ENCODE measurements at regions not wholly inside any gene's neighbourhood (a gene's known extent, or its start where the extent isn't known, plus 50 kb on each side); places are given as distances from the start of the nearest gene placed in this dataset.
"Not testable (repeated sequence)": the region's sequence is repeated elsewhere in the genome, so short reads cannot be mapped to it uniquely, and the experiment has no call there.

DNA sequence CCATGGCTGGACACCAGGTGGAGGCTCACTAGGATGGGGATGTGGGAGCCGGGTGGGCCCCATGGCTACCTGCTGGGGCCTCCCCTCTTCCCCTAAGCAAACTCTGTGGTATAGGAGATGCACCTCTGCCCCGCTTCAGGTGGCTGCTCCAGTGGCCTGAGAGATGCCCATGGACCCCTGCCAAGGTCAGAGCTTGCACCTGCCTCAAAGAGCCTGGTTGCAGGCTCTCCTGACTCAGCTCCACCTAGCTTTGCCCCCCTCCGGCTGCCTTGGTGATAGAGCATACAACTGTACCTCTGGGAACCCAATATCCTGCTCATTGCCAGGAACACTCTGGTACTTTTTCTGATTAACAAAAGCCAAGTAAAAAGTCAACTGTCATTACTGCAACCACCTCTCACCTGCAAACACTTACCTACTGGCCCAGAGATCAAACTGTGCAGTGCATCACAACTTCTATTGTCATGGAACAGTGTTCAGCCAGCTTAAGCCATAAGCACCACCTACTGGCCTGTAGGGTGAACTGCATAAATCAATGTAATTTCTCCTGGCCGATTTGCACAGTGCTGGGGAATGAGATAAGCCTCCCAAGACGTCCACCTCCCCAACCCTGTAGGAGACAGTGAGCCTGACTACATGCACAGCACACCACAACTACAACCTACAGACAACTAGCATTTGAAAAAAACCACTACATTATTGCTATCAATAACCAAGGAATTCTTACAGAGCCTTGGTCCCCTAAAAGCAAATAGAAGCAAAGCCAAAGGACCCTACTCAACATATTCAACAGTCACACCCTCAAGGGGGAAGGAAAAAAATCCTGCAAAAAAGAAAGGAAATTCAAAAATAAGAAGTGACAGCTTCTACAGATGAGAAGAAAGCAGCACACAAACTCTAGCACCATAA, 352.4 kb upstream of the ARHGEF26 start:
- peak; percentile 76 for TF ChIP-seq CTCF (IDR thresholded peaks at IDR 0.05; ENCODE audit: unreplicated experiment)
- Mint-ChIP-seq H3K36me3 (peaks cover 7% of the 10 kb centered on the region), H3K9me3 (peaks cover 29% of the 10 kb centered on the region), H3K4me1 (no peaks in the 10 kb centered on the region), H3K4me3 (no peak overlapping the region), H3K27ac (no peak overlapping the region), H3K27me3 (ENCODE audit: low read depth) (no peaks in the 10 kb centered on the region)
- DNase-seq (ENCODE audit: low spot score in 2 of 2, unreplicated experiment in 2 of 2), result no peak

DNA sequence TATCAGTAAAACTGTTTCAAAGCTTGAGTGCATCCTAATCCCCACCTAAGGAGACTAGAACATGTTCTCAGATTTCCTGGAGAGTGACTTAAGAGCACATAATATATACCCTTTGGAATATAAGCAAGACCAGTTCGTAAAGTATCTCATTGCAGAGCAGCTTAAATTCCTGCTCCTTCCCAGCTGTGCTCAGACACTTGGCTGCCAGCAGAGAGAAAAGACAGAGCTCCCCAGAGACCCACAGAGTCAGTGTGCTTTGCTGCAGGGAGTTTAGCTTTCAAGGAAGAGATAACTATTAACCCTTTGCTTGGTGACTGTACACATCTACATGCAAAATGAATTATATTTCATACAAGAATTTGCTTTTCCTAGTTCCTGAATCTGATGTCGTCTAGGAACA, 338.1 kb upstream of the ARHGEF26 start:
- TF ChIP-seq CTCF (IDR thresholded peaks at IDR 0.05; ENCODE audit: unreplicated experiment), result no peak
- peaks cover 13% of the 10 kb centered on the region for H3K4me1 Mint-ChIP-seq
- no peak for DNase-seq (ENCODE audit: low spot score in 2 of 2, unreplicated experiment in 2 of 2)
- H3K27ac Mint-ChIP-seq, result no peak overlapping the region
- H3K36me3 Mint-ChIP-seq, result no peaks in the 10 kb centered on the region
- no peak overlapping the region for H3K4me3 Mint-ChIP-seq
- H3K27me3 Mint-ChIP-seq (ENCODE audit: low read depth), result no peaks in the 10 kb centered on the region
- no peaks in the 10 kb centered on the region for H3K9me3 Mint-ChIP-seq

DNA sequence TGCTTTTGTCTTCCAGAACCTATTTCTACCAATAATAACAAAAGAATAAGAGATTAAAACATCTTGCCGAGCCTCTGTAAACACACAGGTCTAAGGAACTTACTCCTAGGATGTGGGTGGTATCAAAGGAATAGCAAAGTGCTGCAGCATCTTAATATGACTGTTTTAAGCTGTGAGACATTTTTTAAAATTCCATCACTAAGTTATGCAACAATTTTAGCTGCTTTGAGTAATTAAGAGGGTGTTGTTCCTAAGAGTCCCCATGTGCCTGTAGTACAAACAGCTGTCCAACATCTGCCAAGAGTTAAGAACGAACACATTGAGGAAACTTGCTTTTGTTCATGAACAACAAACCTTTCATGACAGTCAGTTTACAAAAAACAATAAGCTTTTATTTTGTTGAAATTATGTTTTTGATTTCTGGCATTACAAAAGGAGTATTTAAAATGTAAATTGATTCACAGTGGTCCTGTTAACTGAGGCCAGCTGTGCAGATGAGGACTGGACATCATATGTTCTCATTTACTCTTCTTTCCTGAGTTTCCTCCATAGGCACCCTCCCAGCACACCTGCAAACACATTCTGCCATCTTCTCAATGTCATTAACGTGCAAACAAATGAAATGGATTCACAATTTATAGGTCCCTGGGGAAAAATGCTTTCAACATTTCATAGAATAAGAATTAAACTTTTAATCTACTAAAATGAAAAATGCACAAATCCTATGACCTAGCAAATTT, 337.3 kb upstream of the ARHGEF26 start:
- TF ChIP-seq CTCF (IDR thresholded peaks at IDR 0.05; ENCODE audit: unreplicated experiment), result no peak
- Mint-ChIP-seq H3K9me3 (no peaks in the 10 kb centered on the region), H3K4me3 (no peak overlapping the region), H3K4me1 (peaks cover 13% of the 10 kb centered on the region), H3K36me3 (no peaks in the 10 kb centered on the region), H3K27me3 (ENCODE audit: low read depth) (no peaks in the 10 kb centered on the region), H3K27ac (no peak overlapping the region)
- DNase-seq (ENCODE audit: low spot score in 2 of 2, unreplicated experiment in 2 of 2), result no peak

GRCh38 chr3:153785901-153786300, 335.3 kb upstream of the ARHGEF26 start:
- peaks cover 2% of the 10 kb centered on the region for H3K9me3 Mint-ChIP-seq
- H3K4me3 Mint-ChIP-seq, result no peak overlapping the region
- no peaks in the 10 kb centered on the region for H3K36me3 Mint-ChIP-seq
- no peak for DNase-seq (ENCODE audit: low spot score in 2 of 2, unreplicated experiment in 2 of 2)
- no peaks in the 10 kb centered on the region for H3K27me3 Mint-ChIP-seq (ENCODE audit: low read depth)
- H3K4me1 Mint-ChIP-seq, result peaks cover 13% of the 10 kb centered on the region
- no peak overlapping the region for H3K27ac Mint-ChIP-seq
- TF ChIP-seq CTCF (IDR thresholded peaks at IDR 0.05; ENCODE audit: unreplicated experiment), result no peak

DNA sequence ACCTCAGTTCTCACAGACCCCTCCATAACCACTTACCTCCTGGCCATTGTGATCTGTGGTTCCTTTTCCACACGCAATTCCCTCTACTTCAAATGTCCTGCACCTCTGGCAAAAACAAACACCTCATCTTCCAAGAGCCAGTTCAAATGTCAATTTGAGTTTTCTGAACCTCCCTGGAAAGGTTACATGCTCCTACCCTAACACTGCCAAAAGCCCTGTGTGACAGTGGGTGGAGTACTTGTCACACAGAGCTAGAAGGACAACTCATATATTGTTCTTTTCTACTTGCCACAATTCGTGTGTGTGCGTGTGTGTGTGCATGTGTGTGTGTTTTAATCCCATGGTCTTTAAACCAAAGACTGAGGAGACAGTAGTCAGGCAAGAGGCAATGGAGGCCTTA, 331.8 kb upstream of the ARHGEF26 start:
- no peak for TF ChIP-seq CTCF (IDR thresholded peaks at IDR 0.05; ENCODE audit: unreplicated experiment)
- Mint-ChIP-seq H3K4me1 (no peaks in the 10 kb centered on the region), H3K27me3 (ENCODE audit: low read depth) (no peaks in the 10 kb centered on the region), H3K27ac (no peak overlapping the region), H3K9me3 (peaks cover 12% of the 10 kb centered on the region), H3K36me3 (no peaks in the 10 kb centered on the region), H3K4me3 (no peak overlapping the region)
- no peak for DNase-seq (ENCODE audit: low spot score in 2 of 2, unreplicated experiment in 2 of 2)

DNA sequence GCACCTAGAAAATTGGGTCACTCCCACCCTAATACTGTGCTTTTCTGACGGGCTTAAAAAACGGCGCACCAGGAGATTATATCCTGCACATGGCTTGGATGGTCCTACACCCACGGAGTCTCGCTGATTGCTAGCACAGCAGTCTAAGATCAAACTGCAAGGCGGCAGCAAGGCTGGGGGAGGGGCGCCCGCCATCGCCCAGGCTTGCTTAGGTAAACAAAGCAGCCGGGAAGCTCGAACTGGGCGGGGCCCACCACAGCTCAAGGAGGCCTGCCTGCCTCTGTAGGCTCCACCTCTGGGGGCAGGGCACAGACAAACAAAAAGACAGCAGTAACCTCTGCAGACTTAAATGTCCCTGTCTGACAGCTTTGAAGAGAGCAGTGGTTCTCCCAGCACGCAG, 324.1 kb upstream of the ARHGEF26 start:
- not testable (repeated sequence) for DNase-seq (ENCODE audit: low spot score in 2 of 2, unreplicated experiment in 2 of 2); H3K27ac Mint-ChIP-seq; H3K4me1 Mint-ChIP-seq; H3K4me3 Mint-ChIP-seq; H3K27me3 Mint-ChIP-seq (ENCODE audit: low read depth); H3K36me3 Mint-ChIP-seq
- H3K9me3 Mint-ChIP-seq, result peaks cover 13% of the 10 kb centered on the region
